Spleen (tissue), 11 donors: ENCODE measurements at regions not wholly inside any gene's neighbourhood (a gene's known extent, or its start where the extent isn't known, plus 50 kb on each side); places are given as distances from the start of the nearest gene placed in this dataset.
"Not testable (repeated sequence)": the region's sequence is repeated elsewhere in the genome, so short reads cannot be mapped to it uniquely, and the experiment has no call there.

Source experiments
- DNase-seq: peaks from one replicate; pipeline ENCODE4 v3.0.0-alpha.2; 2020
- H3K27ac ChIP-seq, 8 donors: fragments of 200-600 bp; sonication (generic) in 7 of 8; 1 replicate in 4 of 8; 2 replicates in 4 of 8; pipeline versions ENCODE4 v1.5.0 to v1.8.0; 2016 to 2021; ENCODE audit warnings: inconsistent platforms in 4 of 8, mild to moderate bottlenecking in 4 of 8, moderate library complexity in 1 of 8
- H3K27me3 ChIP-seq, 7 donors: fragments of 200-600 bp; sonication (generic) in 6 of 7; replicated peaks in 1 of 7; 1 replicate in 4 of 7; 2 replicates in 3 of 7; pipeline versions ENCODE4 v1.5.0 to v1.8.0; 2016 to 2021; ENCODE audit warnings: inconsistent platforms in 3 of 7, mild to moderate bottlenecking in 1 of 7
- H3K36me3 ChIP-seq, 6 donors: fragments of 200-600 bp; sonication (generic) in 5 of 6; 1 replicate in 4 of 6; 2 replicates in 2 of 6; pipeline versions ENCODE4 v1.5.0 to v1.8.0; 2016 to 2021; ENCODE audit warnings: inconsistent platforms in 2 of 6
- H3K4me1 ChIP-seq, 6 donors: fragments of 200-600 bp; sonication (generic) in 5 of 6; 1 replicate in 3 of 6; 2 replicates in 3 of 6; pipeline versions ENCODE4 v1.5.0 to v1.8.0; 2016 to 2021; ENCODE audit warnings: inconsistent platforms in 3 of 6
- H3K4me3 ChIP-seq, 8 donors: fragments of 200-600 bp; sonication (generic) in 7 of 8; 1 replicate in 4 of 8; 2 replicates in 4 of 8; pipeline versions ENCODE4 v1.5.0 to v1.8.0; 2016 to 2021; ENCODE audit warnings: inconsistent platforms in 4 of 8, mild to moderate bottlenecking in 4 of 8, moderate library complexity in 2 of 8
- H3K9me3 ChIP-seq, 8 donors: fragments of 200-600 bp; sonication (generic) in 7 of 8; 1 replicate in 4 of 8; 2 replicates in 4 of 8; pipeline versions ENCODE4 v1.5.0 to v1.8.0; 2016 to 2021; ENCODE audit warnings: inconsistent platforms in 4 of 8
- POLR2A ChIP-seq, 3 donors: fragments of 450-650 bp; IDR thresholded peaks; one replicate each; pipeline ENCODE4 v1.5.1; 2017; ENCODE audit warnings: antibody characterized with exemption in 3 of 3, mild to moderate bottlenecking in 1 of 3
- POLR2AphosphoS5 ChIP-seq, 3 donors: sonication (generic); formaldehyde crosslinking; IDR thresholded peaks; one replicate each; pipeline ENCODE4 v1.5.1; 2017; ENCODE audit warnings: antibody characterized with exemption in 3 of 3
- WGBS, 5 donors: extraction: QIAGEN DNeasy Blood & Tissue Kit in 3 of 5; methylation state at CpG; one replicate each; pipeline versions ENCODE4 v1.1.5 to v1.1.7; 2013 to 2018; 5-methylcytosine and 5-hydroxymethylcytosine counted together
- intact Hi-C: fragments of 100-400 bp; cut with DNase I; formaldehyde crosslinking; loops from one replicate; pipeline ENCODE4 v1.15.0; 2023; ENCODE audit warnings: low total_unique reads
- TF ChIP-seq, protein P1 (sequence below), 11 experiments: fragments of 200-600 bp in 7 of 11; fragments of 450-650 bp in 4 of 11; sonication (generic) in 4 of 11; IDR thresholded peaks in 8 of 11; conservative IDR thresholded peaks in 3 of 11; 1 replicate in 7 of 11; 2 replicates in 4 of 11; pipeline versions ENCODE4 v1.4.0 to v1.8.0; 2016 to 2021; ENCODE audit warnings: antibody characterized with exemption in 11 of 11, inconsistent platforms in 4 of 11, mild to moderate bottlenecking in 1 of 11
- donor health status: healthy with polysubstance abuse.
- donor health status: DM: no; HTN: no; CAD: no; lungs with moderate emphysema.
- donor health status: DM: no; HTN: no; CAD: no.
- donor health status: Bipolar disorder and iron deficiency.
- donor health status: healthy.
- donor health status: DM: no; HTN: no; CAD: no.
- donor health status: DM: yes; HTN: yes; CAD: no.

DNA sequence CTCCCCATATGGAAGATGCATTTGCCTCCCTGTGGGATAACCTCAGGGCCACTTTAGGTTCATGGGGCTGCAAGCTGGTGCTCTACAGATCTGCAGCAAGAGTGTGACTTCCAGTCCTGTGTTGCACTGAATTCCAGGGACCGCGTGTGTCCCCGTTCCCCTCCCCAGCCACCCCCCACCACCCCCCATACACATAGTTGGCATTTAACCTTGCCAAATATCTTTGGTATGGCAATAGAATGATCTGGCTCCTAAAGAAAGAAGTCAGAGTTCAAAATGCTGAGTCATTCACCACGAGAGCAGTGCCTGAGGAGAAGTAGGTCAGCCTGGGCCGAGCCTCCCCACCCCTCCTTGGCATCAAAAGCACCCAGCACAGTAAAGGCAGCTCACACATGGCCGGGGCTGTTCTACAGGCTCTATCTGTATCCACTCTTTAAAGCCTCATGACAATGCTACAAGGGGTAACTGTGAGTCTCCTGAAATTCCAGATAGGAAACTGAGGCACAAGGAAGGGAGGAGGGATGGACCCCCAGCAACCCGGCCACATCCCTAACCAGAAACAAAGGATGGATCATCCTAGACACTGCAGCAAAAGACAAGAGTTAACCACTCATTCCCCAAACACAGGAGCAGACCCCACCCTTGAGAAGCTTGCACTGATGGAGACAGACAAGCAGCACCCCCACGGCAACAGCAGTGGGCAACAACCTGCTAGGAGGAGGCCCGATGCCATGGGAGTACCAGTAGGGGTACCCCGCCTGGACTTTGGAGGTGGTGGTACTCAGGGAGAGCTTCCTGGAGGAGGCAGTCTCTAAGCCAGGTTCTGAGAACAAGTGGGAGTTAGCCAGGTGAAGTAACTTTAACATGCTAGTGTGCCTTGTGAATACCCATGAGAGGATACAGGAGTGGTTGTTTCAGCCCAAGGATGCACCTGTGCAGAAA, 70.3 kb upstream of the NANOS1 start:
- no peak overlapping the region for H3K27ac ChIP-seq
- no peaks in the 10 kb centered on the region for H3K36me3 ChIP-seq
- peak; percentile 45 for DNase-seq
- WGBS, 5 donors, result 51 to 64% (median 56%) methylated on average over 9 to 10 of the region's 10 CpGs
- intact Hi-C loops, result no loop called here
- H3K9me3 ChIP-seq, result no peaks in the 10 kb centered on the region
- no peaks in the 10 kb centered on the region for H3K27me3 ChIP-seq
- peaks cover 0 to 5% (median 0%) of the 10 kb centered on the region in 6 donors for H3K4me1 ChIP-seq
- TF ChIP-seq POLR2AphosphoS5 (IDR thresholded peaks at IDR 0.05) (no peak), POLR2A (IDR thresholded peaks at IDR 0.05) (no peak)
- TF ChIP-seq, protein P1, sequence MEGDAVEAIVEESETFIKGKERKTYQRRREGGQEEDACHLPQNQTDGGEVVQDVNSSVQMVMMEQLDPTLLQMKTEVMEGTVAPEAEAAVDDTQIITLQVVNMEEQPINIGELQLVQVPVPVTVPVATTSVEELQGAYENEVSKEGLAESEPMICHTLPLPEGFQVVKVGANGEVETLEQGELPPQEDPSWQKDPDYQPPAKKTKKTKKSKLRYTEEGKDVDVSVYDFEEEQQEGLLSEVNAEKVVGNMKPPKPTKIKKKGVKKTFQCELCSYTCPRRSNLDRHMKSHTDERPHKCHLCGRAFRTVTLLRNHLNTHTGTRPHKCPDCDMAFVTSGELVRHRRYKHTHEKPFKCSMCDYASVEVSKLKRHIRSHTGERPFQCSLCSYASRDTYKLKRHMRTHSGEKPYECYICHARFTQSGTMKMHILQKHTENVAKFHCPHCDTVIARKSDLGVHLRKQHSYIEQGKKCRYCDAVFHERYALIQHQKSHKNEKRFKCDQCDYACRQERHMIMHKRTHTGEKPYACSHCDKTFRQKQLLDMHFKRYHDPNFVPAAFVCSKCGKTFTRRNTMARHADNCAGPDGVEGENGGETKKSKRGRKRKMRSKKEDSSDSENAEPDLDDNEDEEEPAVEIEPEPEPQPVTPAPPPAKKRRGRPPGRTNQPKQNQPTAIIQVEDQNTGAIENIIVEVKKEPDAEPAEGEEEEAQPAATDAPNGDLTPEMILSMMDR (IDR thresholded peaks at IDR 0.05 in 8 of 11, conservative IDR thresholded peaks at IDR 0.05 in 3 of 11), result no peak
- no peak overlapping the region for H3K4me3 ChIP-seq

DNA sequence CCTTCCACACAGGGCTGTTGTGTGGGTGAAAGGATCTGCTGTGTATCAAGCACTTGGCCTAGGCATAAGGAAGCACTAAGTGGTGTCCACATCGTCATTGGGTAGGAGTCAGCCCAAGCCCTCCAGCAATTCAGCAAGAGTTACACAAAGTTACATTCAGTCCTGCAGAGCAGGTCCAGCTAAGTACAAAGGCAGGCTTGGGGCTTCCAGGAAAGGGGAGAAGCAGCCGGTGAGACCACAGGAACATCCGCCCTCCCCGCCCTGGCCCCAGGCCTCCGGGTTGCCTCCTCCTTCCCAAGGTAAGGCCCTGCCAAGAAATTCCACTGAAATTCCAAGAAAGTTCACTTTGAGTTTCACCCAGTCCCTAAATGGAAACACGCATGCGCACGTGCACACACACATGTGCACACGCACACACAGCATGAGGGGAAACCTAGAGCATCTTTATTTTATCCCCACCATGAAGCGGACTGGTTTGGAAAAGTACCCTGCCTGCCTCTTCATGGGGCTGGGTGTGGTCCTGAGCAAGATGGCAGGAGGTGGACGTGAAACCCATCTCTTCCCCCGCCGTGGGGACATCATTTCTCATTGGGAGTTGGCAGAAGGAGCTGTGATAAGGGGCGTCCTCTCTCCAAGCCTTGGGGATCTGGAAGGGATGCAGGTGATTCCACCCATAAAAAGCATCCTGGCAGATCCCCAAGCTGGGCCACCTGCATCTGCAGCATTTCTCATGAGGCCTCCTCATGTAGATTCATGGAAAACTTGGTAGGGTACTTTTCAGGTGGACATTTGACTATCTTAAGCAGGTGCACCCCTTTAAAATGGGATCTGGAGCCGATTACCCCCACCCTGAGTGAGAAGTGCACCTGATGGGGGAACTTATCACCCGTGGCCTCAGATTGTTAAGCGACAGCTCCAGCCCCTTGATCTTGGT, 69.1 kb upstream of the NANOS1 start:
- TF ChIP-seq, protein P1 (IDR thresholded peaks at IDR 0.05 in 8 of 11, conservative IDR thresholded peaks at IDR 0.05 in 3 of 11), result no peak
- TF ChIP-seq POLR2AphosphoS5 (IDR thresholded peaks at IDR 0.05) (no peak), POLR2A (IDR thresholded peaks at IDR 0.05) (no peak)
- 76 to 91% (median 84%) methylated on average over 16 to 17 of the region's 17 CpGs for WGBS, 5 donors
- H3K27ac ChIP-seq, result no peak overlapping the region

DNA sequence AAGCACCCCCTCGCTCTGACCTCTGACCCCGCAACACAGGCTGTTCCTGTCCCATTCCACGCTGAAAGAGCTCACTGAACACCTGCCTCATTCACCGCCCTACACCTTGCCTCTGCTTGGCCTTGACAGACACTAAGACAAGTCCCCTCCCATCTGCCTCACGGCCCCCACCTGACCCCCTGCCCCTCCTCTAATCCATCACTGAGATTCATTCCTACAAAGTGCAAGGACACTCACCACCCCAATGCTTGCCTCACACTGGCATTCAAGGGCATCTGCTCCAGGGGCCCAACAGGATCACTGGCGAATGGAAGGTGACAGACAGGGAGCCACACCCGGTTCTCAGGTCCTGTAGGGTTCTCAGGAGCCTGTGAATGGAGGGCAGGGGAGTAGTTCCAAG, 68.1 kb upstream of the NANOS1 start:
- Histone ChIP-seq H3K27ac (no peak overlapping the region), H3K9me3 (no peaks in the 10 kb centered on the region), H3K4me1 (peaks cover 0 to 5% (median 0%) of the 10 kb centered on the region in 6 donors), H3K4me3 (no peak overlapping the region), H3K36me3 (no peaks in the 10 kb centered on the region), H3K27me3 (peaks cover 0 to 6% (median 0%) of the 10 kb centered on the region in 7 donors)
- TF ChIP-seq, protein P1 (IDR thresholded peaks at IDR 0.05 in 8 of 11, conservative IDR thresholded peaks at IDR 0.05 in 3 of 11), result no peak
- TF ChIP-seq POLR2A (IDR thresholded peaks at IDR 0.05), result no peak
- no peak for TF ChIP-seq POLR2AphosphoS5 (IDR thresholded peaks at IDR 0.05)
- peak; percentile 22 for DNase-seq
- 66 to 85% (median 74%) methylated on average over 7 of the region's 7 CpGs for WGBS, 5 donors
- intact Hi-C loops, result no loop called here

More for the DNA sequence above, 69.1 kb upstream of the NANOS1 start:
- peaks cover 0 to 5% (median 0%) of the 10 kb centered on the region in 6 donors for H3K4me1 ChIP-seq
- H3K4me3 ChIP-seq, result no peak overlapping the region
- intact Hi-C loops, result no loop called here
- H3K9me3 ChIP-seq, result no peaks in the 10 kb centered on the region
- H3K27me3 ChIP-seq, result no peaks in the 10 kb centered on the region
- DNase-seq, result peak; percentile 44
- no peaks in the 10 kb centered on the region for H3K36me3 ChIP-seq

DNA sequence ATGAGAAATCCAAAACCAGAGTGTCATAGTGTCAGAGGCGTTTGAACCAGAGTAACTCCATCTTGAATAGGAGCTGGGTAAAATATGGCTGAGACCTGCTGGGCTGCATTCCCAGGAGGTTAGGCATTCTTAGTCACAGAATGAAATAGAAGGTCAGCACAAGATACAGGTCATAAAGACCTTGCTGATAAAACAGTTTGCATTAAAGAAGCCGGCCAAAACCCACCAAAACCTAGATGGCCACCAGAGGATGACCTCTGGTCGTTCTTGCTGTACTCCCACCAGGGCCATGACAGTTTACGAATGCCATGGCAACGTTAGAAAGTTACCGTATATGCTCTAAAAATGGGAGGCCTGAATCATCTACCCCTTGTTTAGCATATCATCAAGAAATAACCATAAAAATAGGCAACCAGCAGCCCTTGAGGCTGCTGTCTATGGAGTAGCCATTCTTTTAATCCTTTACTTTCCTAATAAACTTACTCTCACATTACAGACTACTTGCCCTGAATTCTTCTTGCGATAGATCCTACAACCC, 67.1 kb upstream of the NANOS1 start:
- intact Hi-C loops, H3K27ac ChIP-seq, H3K36me3 ChIP-seq, DNase-seq, H3K4me3 ChIP-seq, H3K9me3 ChIP-seq, H3K4me1 ChIP-seq, H3K27me3 ChIP-seq: not testable (repeated sequence)
- WGBS, 5 donors, result 65 to 79% (median 73%) methylated on average over 7 of the region's 7 CpGs
